Osteoblast (primary cell): ENCODE measurements at regions not wholly inside any gene's neighbourhood (a gene's known extent, or its start where the extent isn't known, plus 50 kb on each side); places are given as distances from the start of the nearest gene placed in this dataset.

ENCODE experiments used
- DNase-seq: peaks from one replicate; pipeline ENCODE4 v3.0.0; 2011; ENCODE audit warnings: low spot score, mixed read lengths; ENCODE audit not compliant: insufficient read length; ENCODE audit errors: missing footprints
- H2AFZ ChIP-seq: 2 replicates; pipeline ENCODE4 v1.6.0; 2011; ENCODE audit warnings: mild to moderate bottlenecking, low read length
- H3K27ac ChIP-seq: 2 replicates; pipeline ENCODE4 v1.5.1; 2011; ENCODE audit warnings: mild to moderate bottlenecking, low read depth, low read length, moderate library complexity
- H3K27me3 ChIP-seq: 2 replicates; pipeline ENCODE4 v1.6.0; 2012; ENCODE audit warnings: mild to moderate bottlenecking, control low read depth, inconsistent platforms, low read length, moderate library complexity; ENCODE audit not compliant: insufficient read depth
- H3K36me3 ChIP-seq: 2 replicates; pipeline ENCODE4 v1.5.1; 2011; ENCODE audit warnings: mild to moderate bottlenecking, low read length, control low read depth, moderate library complexity; ENCODE audit not compliant: insufficient read depth
- H3K4me1 ChIP-seq: 2 replicates; pipeline ENCODE4 v1.5.1; 2011; ENCODE audit warnings: mild to moderate bottlenecking, low read length, control low read depth, moderate library complexity; ENCODE audit not compliant: insufficient read depth
- H3K4me2 ChIP-seq: 2 replicates; pipeline ENCODE4 v1.6.0; 2011; ENCODE audit warnings: mild to moderate bottlenecking, low read length; ENCODE audit not compliant: insufficient read depth
- H3K4me3 ChIP-seq: fragments of 200-600 bp; sonication (generic); 3 replicates; pipeline ENCODE4 v1.5.1; 2012; ENCODE audit warnings: mild to moderate bottlenecking, low read length, inconsistent platforms; ENCODE audit not compliant: insufficient read depth
- H3K79me2 ChIP-seq: 2 replicates; pipeline ENCODE4 v1.6.0; 2012; ENCODE audit warnings: mild to moderate bottlenecking, low read length, control low read depth, inconsistent platforms; ENCODE audit not compliant: insufficient read depth
- H3K9me3 ChIP-seq: 2 replicates; pipeline ENCODE4 v1.5.1; 2011; ENCODE audit warnings: low read depth, low read length, control low read depth
- H4K20me1 ChIP-seq: 2 replicates; pipeline ENCODE4 v1.6.0; 2012; ENCODE audit warnings: mild to moderate bottlenecking, low read length, control low read depth; ENCODE audit not compliant: insufficient read depth
- TF ChIP-seq, protein P1 (sequence below): IDR thresholded peaks from 2 replicates; pipeline ENCODE4 v1.5.1; 2011; ENCODE audit warnings: mild to moderate bottlenecking, low read depth, low read length, moderate library complexity; ENCODE audit errors: extremely low read depth

DNA sequence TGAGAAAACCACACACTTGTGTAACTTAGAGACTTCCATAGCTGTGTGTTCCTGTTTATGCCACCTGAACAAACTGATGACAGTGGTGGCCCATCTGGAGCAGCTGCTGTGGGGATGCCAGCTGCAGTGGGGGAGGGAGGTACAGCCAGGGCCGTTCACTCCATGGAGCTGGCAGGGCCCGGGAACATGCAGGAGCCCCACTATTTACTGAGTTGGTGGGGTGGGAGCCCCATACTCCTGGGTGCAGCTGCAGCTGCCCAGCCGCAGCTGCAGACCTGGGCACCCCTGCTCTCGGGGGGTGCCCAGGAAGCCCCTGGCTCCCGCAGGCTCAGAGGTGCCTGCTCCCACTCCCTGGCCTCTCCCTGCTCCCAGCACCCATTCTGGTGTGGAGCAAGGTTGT lies 398.6 kb upstream of the RASGEF1B start:
- H3K4me2 ChIP-seq = no peak overlapping the region
- H3K27ac ChIP-seq = no peak overlapping the region
- no peak overlapping the region for H2AFZ ChIP-seq
- H3K4me3 ChIP-seq = no peak overlapping the region
- DNase-seq = no peak
- TF ChIP-seq, protein P1, sequence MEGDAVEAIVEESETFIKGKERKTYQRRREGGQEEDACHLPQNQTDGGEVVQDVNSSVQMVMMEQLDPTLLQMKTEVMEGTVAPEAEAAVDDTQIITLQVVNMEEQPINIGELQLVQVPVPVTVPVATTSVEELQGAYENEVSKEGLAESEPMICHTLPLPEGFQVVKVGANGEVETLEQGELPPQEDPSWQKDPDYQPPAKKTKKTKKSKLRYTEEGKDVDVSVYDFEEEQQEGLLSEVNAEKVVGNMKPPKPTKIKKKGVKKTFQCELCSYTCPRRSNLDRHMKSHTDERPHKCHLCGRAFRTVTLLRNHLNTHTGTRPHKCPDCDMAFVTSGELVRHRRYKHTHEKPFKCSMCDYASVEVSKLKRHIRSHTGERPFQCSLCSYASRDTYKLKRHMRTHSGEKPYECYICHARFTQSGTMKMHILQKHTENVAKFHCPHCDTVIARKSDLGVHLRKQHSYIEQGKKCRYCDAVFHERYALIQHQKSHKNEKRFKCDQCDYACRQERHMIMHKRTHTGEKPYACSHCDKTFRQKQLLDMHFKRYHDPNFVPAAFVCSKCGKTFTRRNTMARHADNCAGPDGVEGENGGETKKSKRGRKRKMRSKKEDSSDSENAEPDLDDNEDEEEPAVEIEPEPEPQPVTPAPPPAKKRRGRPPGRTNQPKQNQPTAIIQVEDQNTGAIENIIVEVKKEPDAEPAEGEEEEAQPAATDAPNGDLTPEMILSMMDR = no peak
- H3K4me1 ChIP-seq = no peaks in the 10 kb centered on the region
- H3K79me2 ChIP-seq = no peaks in the 10 kb centered on the region
- no peaks in the 10 kb centered on the region for H3K27me3 ChIP-seq
- no peaks in the 10 kb centered on the region for H3K36me3 ChIP-seq
- no peaks in the 10 kb centered on the region for H3K9me3 ChIP-seq
- no peaks in the 10 kb centered on the region for H4K20me1 ChIP-seq

DNA sequence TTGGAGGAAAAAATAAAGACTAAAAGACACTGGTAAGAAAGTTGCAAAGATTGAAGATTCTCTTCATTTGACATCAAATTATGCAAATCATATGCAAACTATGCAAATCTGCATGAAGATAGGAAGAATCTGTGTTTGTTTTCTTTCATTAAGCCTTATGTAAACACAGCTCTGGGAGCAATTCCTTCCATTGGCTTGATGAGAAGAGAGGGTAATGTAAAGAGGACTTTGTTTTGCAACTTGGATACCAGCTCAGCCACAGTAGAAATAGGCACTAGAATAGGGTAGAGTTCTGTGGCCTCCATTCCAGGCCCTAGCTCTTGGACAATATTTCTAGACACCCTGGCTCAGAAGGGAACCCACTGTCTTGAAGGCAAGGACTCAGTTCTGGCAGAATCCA lies 388.4 kb upstream of the RASGEF1B start:
- TF ChIP-seq, protein P1 = no peak
- Histone ChIP-seq H3K4me1 (no peaks in the 10 kb centered on the region), H3K27me3 (no peaks in the 10 kb centered on the region), H4K20me1 (no peaks in the 10 kb centered on the region), H3K27ac (no peak overlapping the region), H2AFZ (no peak overlapping the region), H3K4me2 (no peak overlapping the region), H3K9me3 (no peaks in the 10 kb centered on the region), H3K4me3 (no peak overlapping the region), H3K79me2 (no peaks in the 10 kb centered on the region), H3K36me3 (no peaks in the 10 kb centered on the region)
- no peak for DNase-seq

DNA sequence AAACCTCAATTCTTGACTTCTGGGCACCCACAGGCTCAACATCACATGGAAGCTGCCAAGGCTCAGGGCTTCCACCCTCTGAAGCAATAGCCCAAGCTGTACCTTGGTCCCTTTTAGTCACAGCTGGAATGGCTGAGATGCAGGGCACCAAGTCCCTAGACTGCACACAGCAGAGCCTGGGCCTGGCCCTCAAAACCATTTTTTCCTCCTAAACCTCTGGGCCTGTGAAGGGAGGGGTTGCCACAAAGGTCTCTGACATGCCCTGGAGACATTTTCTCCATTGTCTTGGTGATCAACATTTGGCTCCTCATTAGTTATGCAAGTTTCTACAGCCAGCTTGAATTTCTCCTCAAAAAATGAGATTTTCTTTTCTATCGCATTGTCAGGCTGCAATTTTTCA lies 382.7 kb upstream of the RASGEF1B start:
- TF ChIP-seq, protein P1 = no peak
- no peak for DNase-seq
- Histone ChIP-seq H3K4me2 (no peak overlapping the region), H4K20me1 (no peaks in the 10 kb centered on the region), H3K36me3 (no peaks in the 10 kb centered on the region), H3K4me1 (no peaks in the 10 kb centered on the region), H3K27ac (no peak overlapping the region), H3K79me2 (no peaks in the 10 kb centered on the region), H3K9me3 (no peaks in the 10 kb centered on the region), H3K4me3 (no peak overlapping the region), H2AFZ (no peak overlapping the region), H3K27me3 (no peaks in the 10 kb centered on the region)

DNA sequence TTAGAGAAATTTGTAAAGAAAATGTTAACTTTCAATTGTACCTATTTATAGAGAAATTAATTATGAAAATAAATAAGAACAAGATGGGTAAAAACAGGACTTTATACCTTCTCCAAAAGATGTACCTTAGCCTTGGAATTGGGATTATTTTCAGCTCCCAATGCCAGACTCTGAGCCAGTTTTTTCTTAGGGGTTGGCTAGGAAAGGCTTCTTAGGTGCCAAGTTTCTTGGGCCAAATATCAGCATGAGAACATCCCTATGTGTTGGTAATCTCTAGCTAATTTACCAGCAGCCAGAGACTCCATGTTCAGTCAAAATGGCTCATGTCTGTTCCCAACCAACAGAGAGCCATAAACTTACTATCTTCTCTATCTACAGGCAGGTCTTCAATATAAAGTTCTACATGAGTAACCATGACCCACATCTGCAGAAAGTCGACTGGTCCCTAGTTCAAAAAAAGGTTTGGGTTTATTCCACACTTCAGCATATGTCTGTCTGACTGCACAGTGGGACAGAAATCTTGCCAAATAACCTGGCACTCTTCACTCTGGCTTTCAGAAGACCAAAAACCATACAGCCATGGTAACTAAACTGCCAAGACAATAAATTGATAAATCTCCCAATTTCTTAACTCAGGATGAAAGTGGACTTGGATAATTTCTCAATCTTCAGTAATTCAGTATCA lies 380.5 kb upstream of the RASGEF1B start:
- no peaks in the 10 kb centered on the region for H3K79me2 ChIP-seq
- H3K4me1 ChIP-seq = no peaks in the 10 kb centered on the region
- H3K27me3 ChIP-seq = no peaks in the 10 kb centered on the region
- no peak overlapping the region for H3K4me2 ChIP-seq
- H3K27ac ChIP-seq = no peak overlapping the region
- no peaks in the 10 kb centered on the region for H4K20me1 ChIP-seq
- no peaks in the 10 kb centered on the region for H3K9me3 ChIP-seq
- no peak overlapping the region for H2AFZ ChIP-seq
- DNase-seq = no peak
- H3K4me3 ChIP-seq = no peak overlapping the region
- no peaks in the 10 kb centered on the region for H3K36me3 ChIP-seq
- TF ChIP-seq, protein P1 = no peak
